SK-N-SH (cell line): ENCODE measurements at regions not wholly inside any gene's neighbourhood (a gene's known extent, or its start where the extent isn't known, plus 50 kb on each side); places are given as distances from the start of the nearest gene placed in this dataset.

ENCODE experiments used
- RXRA ChIP-seq: IDR thresholded peaks from 2 replicates; pipeline ENCODE4 v1.4.0; 2012; ENCODE audit warnings: low read depth, mild to moderate bottlenecking, borderline replicate concordance
- TF ChIP-seq, protein P1 (sequence below): fragments of 200-600 bp; sonication (generic); IDR thresholded peaks from 2 replicates; pipeline ENCODE4 v1.6.1; 2017; ENCODE audit warnings: antibody characterized with exemption, mild to moderate bottlenecking, moderate library complexity
- TF ChIP-seq, protein P2 (sequence below): fragments of 150-350 bp; IDR thresholded peaks from 2 replicates; pipeline ENCODE4 v1.6.1; 2017; ENCODE audit warnings: antibody characterized with exemption, low read length, low read depth, borderline replicate concordance

DNA sequence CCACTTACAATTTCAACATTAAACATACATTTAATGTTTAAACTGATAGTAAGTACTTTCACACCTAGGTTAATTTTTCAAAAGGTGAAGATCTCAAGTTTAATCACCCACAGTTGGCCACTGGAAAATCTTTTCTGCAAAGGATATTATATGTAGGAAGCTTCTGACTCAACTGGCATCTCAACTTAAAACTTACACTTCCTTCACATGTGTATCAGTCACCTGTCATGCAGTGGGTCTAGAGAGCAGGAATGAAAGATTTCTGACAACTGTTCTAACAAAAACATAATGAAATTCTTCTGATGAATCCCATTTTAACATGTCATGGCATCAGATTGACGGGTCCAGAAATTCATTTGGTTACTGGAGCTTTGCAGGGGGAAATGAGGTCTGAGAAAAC is 192.8 kb downstream of the KLHL28 start:
- TF ChIP-seq, protein P1, sequence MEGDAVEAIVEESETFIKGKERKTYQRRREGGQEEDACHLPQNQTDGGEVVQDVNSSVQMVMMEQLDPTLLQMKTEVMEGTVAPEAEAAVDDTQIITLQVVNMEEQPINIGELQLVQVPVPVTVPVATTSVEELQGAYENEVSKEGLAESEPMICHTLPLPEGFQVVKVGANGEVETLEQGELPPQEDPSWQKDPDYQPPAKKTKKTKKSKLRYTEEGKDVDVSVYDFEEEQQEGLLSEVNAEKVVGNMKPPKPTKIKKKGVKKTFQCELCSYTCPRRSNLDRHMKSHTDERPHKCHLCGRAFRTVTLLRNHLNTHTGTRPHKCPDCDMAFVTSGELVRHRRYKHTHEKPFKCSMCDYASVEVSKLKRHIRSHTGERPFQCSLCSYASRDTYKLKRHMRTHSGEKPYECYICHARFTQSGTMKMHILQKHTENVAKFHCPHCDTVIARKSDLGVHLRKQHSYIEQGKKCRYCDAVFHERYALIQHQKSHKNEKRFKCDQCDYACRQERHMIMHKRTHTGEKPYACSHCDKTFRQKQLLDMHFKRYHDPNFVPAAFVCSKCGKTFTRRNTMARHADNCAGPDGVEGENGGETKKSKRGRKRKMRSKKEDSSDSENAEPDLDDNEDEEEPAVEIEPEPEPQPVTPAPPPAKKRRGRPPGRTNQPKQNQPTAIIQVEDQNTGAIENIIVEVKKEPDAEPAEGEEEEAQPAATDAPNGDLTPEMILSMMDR = no peak
- no peak for TF ChIP-seq RXRA
- TF ChIP-seq, protein P2, sequence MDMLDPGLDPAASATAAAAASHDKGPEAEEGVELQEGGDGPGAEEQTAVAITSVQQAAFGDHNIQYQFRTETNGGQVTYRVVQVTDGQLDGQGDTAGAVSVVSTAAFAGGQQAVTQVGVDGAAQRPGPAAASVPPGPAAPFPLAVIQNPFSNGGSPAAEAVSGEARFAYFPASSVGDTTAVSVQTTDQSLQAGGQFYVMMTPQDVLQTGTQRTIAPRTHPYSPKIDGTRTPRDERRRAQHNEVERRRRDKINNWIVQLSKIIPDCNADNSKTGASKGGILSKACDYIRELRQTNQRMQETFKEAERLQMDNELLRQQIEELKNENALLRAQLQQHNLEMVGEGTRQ = no peak
